ENCODE measurements at regions not wholly inside any gene's neighbourhood (a gene's known extent, or its start where the extent isn't known, plus 50 kb on each side); places are given as distances from the start of the nearest gene placed in this dataset.

DNA sequence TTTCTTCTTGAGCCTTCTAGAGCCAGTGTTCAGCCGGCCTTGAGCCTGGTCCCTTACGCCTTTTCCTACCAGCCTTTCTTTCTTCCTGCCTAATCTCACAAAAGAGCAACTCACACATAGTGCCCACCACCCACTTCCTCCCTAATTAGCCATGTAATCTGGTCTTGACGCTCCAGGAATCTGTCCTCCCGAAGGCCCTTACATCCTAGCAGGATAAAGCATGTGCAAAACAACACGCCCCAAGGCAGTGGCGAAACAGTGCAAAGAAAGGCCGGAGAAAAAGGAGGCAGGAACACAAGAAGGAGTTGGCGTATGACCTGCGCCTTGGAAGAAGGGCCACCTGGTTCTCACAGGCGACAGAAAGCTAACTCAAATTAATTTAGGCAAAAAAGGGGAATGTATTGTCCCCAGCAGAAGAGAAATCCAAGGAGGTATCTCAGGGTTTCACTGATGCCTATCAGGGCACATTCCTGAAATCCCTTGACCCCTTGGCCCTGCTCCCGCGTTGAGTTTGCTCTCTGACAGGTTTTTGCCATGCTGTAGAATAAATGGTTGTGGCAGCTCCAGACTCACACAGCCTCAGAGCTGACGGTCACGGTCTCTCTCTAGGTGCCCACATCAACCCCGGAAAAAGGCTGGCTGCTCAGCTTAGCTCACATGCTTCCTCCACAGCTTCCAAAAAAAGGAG, 79.0 kb downstream of the ZNF281 start:
- in situ Hi-C loops (cut with MboI), result no loop called here
- no peak overlapping the region for H2AFZ ChIP-seq
- H3K79me2 ChIP-seq (ENCODE audit: insufficient read depth), result no peaks in the 10 kb centered on the region

DNA sequence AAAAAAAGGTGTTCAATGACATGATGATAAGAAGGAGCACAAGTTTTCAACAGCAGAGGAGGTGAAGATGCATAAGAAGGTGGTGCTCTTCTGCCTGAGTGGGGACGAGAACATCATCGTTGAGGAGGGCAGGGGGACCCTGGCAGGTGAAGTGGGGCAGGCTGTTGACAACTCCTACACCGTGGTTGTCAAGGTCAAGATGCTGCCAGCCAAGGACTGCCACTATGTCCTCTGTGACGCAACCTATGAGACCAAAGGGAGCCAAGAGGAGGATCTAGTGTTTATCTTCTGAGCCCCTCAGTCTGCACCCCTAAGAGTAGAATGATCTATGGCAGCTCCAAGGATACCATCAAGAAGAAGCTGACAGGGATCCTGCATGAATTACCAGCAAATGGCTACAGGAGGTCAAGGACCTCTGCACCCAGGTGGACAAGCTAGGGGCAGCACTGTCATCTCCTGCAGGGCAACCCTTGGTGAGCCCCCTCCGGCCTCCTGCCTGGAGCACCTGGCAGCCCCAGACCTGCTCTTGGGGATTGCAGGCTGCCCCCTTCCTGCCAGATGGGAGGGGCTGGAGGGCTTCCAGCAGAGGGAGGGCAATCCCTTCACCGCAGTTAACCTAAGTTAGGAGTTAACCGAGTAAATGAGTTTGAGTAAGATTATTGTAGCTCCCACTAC, 80.5 kb downstream of the ZNF281 start:
- H3K27ac ChIP-seq, result no peak overlapping the region
- no peak for TF ChIP-seq EZH2phosphoT487 (IDR thresholded peaks at IDR 0.05; ENCODE audit: insufficient read depth, low read depth)
- no peak for TF ChIP-seq EZH2 (IDR thresholded peaks at IDR 0.05; ENCODE audit: insufficient read depth, poor library complexity, severe bottlenecking)
- no peaks in the 10 kb centered on the region for H3K36me3 ChIP-seq (ENCODE audit: low read depth)
- H3K9me3 ChIP-seq (ENCODE audit: low read depth), result no peaks in the 10 kb centered on the region
- no peaks in the 10 kb centered on the region for H3K9me2 ChIP-seq (ENCODE audit: insufficient read depth)
- in situ Hi-C loops (cut with MboI), result no loop called here
- 92 to 93% methylated on average over 7 of the region's 7 CpGs for WGBS, 2 experiments (ENCODE audit: low coverage in 1 of 2, low lambda C conversion rate in 2 of 2, missing lambda C conversion rate in 2 of 2)
- no peak overlapping the region for H3K4me2 ChIP-seq (ENCODE audit: unreplicated experiment)
- H3K9ac ChIP-seq, result no peak overlapping the region
- H3K27me3 ChIP-seq (replicated peaks; ENCODE audit: insufficient read depth), result no peaks in the 10 kb centered on the region
- H3F3A ChIP-seq (ENCODE audit: insufficient read depth), result peaks cover 2% of the 10 kb centered on the region; the same call in 1 of the 2 replicates
- peaks cover 7% of the 10 kb centered on the region for H3K4me1 ChIP-seq (ENCODE audit: insufficient read depth)
- no peak overlapping the region for H3K4me3 ChIP-seq
- no peaks in the 10 kb centered on the region for H4K20me1 ChIP-seq (ENCODE audit: insufficient read depth)
- no peaks in the 10 kb centered on the region for H3K79me2 ChIP-seq (ENCODE audit: insufficient read depth)
- DNase-seq, result no peak
- H2AFZ ChIP-seq, result no peak overlapping the region

More for the DNA sequence above, 79.0 kb downstream of the ZNF281 start:
- H3K4me2 ChIP-seq (ENCODE audit: unreplicated experiment), result no peak overlapping the region
- TF ChIP-seq EZH2 (IDR thresholded peaks at IDR 0.05; ENCODE audit: insufficient read depth, poor library complexity, severe bottlenecking) (no peak), EZH2phosphoT487 (IDR thresholded peaks at IDR 0.05; ENCODE audit: insufficient read depth, low read depth) (no peak)
- H3K9me2 ChIP-seq (ENCODE audit: insufficient read depth), result no peaks in the 10 kb centered on the region
- no peak overlapping the region for H3K9ac ChIP-seq
- H3K27ac ChIP-seq, result no peak overlapping the region
- no peak overlapping the region for H3K4me3 ChIP-seq
- no peaks in the 10 kb centered on the region for H3K9me3 ChIP-seq (ENCODE audit: low read depth)
- 75 to 81% methylated on average over 15 of the region's 15 CpGs for WGBS, 2 experiments (ENCODE audit: low coverage in 1 of 2, low lambda C conversion rate in 2 of 2, missing lambda C conversion rate in 2 of 2)
- H3K36me3 ChIP-seq (ENCODE audit: low read depth), result no peaks in the 10 kb centered on the region
- H4K20me1 ChIP-seq (ENCODE audit: insufficient read depth), result no peaks in the 10 kb centered on the region
- peaks cover 8% of the 10 kb centered on the region for H3K4me1 ChIP-seq (ENCODE audit: insufficient read depth)
- no peaks in the 10 kb centered on the region for H3K27me3 ChIP-seq (replicated peaks; ENCODE audit: insufficient read depth)
- H3F3A ChIP-seq (ENCODE audit: insufficient read depth), result peaks cover 1% of the 10 kb centered on the region; the same call in 1 of the 2 replicates
- DNase-seq, result no peak

DNA sequence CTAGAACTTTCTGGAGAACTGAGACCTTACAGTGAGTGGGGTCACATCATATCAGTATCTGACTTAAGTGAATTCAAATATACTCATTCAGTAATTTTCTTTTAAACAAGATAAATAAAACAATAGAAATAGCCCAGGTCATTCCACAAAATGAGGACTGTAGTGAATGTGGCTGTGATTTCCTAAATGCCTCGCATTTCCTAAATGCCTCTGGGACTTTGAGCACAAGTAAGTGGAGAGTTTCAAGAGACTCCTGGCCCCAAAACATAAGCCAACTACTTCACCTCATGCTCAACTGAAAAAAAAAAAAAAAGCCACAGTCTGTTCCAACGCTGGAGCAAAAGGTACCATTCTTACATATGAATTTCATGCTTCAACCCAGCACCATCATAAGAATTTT, 81.5 kb downstream of the ZNF281 start:
- Histone ChIP-seq H3K4me3 (no peak overlapping the region), H3K36me3 (ENCODE audit: low read depth) (no peaks in the 10 kb centered on the region), H3F3A (ENCODE audit: insufficient read depth) (peaks cover 10% of the 10 kb centered on the region), H3K4me2 (ENCODE audit: unreplicated experiment) (no peak overlapping the region), H4K20me1 (ENCODE audit: insufficient read depth) (no peaks in the 10 kb centered on the region), H3K9me3 (ENCODE audit: low read depth) (no peaks in the 10 kb centered on the region), H3K27me3 (replicated peaks; ENCODE audit: insufficient read depth) (no peaks in the 10 kb centered on the region), H3K4me1 (ENCODE audit: insufficient read depth) (peaks cover 15% of the 10 kb centered on the region), H3K27ac (no peak overlapping the region), H3K79me2 (ENCODE audit: insufficient read depth) (no peaks in the 10 kb centered on the region), H2AFZ (0 out of 2 replicates have a peak overlapping the region, but pooled peaks have one; percentile 10), H3K9me2 (ENCODE audit: insufficient read depth) (no peaks in the 10 kb centered on the region), H3K9ac (no peak overlapping the region)
- TF ChIP-seq EZH2 (IDR thresholded peaks at IDR 0.05; ENCODE audit: insufficient read depth, poor library complexity, severe bottlenecking), result no peak
- TF ChIP-seq EZH2phosphoT487 (IDR thresholded peaks at IDR 0.05; ENCODE audit: insufficient read depth, low read depth), result no peak
- DNase-seq, result no peak
- in situ Hi-C loops (cut with MboI), result no loop called here
- WGBS, 2 experiments (ENCODE audit: low coverage in 1 of 2, low lambda C conversion rate in 2 of 2, missing lambda C conversion rate in 2 of 2), result 74 to 80% methylated on average over 2 of the region's 2 CpGs

DNA sequence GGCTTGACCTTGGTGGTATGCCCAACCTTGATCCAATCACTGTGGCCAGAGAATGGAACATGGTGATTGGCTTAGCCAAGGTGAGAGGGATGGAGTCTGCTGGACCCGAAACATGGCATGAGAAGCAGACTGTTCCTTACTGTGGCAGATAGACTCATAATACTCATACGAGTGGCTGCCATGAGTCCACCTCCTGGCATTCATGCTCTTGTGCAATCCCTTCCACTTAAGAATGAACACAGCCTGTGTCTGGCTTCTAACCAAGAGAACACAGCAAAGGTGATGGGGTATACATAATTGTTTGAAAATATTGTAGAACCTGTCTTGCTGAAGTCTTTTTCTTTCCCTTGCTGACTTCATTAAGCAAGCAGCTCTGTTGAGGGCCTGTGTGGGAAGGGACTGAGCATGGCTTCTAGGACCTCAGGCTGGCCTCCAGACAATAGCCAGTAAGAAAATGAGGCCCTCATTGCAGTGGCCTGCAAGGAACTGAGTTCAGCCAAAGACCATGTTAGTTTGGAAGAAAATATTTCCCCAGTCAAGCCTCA, 85.9 kb downstream of the ZNF281 start:
- no peak overlapping the region for H3K9ac ChIP-seq
- no peak overlapping the region for H3K4me2 ChIP-seq (ENCODE audit: unreplicated experiment)
- peaks cover 26% of the 10 kb centered on the region for H3K4me1 ChIP-seq (ENCODE audit: insufficient read depth)
- H2AFZ ChIP-seq, result no peak overlapping the region
- H3K4me3 ChIP-seq, result no peak overlapping the region
- no peaks in the 10 kb centered on the region for H3K79me2 ChIP-seq (ENCODE audit: insufficient read depth)
- no peaks in the 10 kb centered on the region for H3K9me3 ChIP-seq (ENCODE audit: low read depth)
- peak overlapping the region; percentile 36 for H3K27ac ChIP-seq
- in situ Hi-C loops (cut with MboI), result no loop called here
- no peaks in the 10 kb centered on the region for H3K27me3 ChIP-seq (replicated peaks; ENCODE audit: insufficient read depth)
- H3F3A ChIP-seq (ENCODE audit: insufficient read depth), result peaks cover 41% of the 10 kb centered on the region
- no peaks in the 10 kb centered on the region for H3K9me2 ChIP-seq (ENCODE audit: insufficient read depth)
- peak; percentile 88 for DNase-seq
- H3K36me3 ChIP-seq (ENCODE audit: low read depth), result no peaks in the 10 kb centered on the region
- WGBS, 2 experiments (ENCODE audit: low coverage in 1 of 2, low lambda C conversion rate in 2 of 2, missing lambda C conversion rate in 2 of 2), result 22 to 34% methylated on average over 2 of the region's 2 CpGs
- H4K20me1 ChIP-seq (ENCODE audit: insufficient read depth), result no peaks in the 10 kb centered on the region
- TF ChIP-seq EZH2phosphoT487 (IDR thresholded peaks at IDR 0.05; ENCODE audit: insufficient read depth, low read depth), result no peak
- TF ChIP-seq EZH2 (IDR thresholded peaks at IDR 0.05; ENCODE audit: insufficient read depth, poor library complexity, severe bottlenecking), result no peak
